GM18519 (cell line): ENCODE measurements at regions not wholly inside any gene's neighbourhood (a gene's known extent, or its start where the extent isn't known, plus 50 kb on each side); places are given as distances from the start of the nearest gene placed in this dataset.

Experiments
- ATAC-seq: cut with Tn5 transposase; IDR thresholded peaks from one replicate; pipeline ENCODE4 v1.9.1; 2021; ENCODE audit warnings: mild to moderate bottlenecking, moderate library complexity; ENCODE audit not compliant: unreplicated experiment, low FRiP score

DNA sequence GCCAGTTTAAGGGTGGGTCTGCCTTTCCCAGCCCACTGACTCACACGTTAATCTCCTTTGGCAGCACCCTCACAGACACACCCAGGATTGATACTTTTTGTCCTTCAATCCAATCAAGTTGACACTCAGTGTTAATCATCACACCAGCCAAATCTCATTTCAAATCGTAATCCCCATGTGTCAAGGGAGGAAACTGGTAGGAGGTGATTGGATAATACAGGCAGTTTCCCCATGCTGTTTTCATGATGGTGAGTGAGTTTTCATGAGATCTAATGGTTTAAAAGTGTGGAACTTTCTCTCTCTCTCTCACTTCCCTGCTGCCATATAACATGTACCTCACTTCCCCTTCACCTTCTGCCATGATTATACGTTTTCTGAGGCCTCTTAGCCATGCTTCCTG, 647.2 kb upstream of the FRG1 start:
- no peak for ATAC-seq

DNA sequence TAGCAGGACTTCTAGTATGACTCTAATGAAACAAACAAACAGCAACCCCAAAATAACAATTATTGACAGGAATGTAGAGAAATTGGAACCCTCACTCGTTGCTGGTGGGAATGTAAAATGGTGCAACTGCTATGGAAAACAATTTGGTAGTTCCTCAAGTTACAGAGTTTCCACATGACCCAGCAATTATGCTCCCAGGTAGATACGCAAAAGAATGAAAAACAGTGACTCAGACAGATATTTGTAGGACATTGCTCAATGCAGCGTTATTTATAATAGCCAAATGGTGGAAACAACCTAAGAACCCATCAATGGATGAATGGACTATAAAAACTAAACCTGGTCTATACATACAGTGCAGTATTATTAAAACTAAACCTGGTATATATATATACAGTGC, 646.1 kb upstream of the FRG1 start:
- ATAC-seq, result no peak

DNA sequence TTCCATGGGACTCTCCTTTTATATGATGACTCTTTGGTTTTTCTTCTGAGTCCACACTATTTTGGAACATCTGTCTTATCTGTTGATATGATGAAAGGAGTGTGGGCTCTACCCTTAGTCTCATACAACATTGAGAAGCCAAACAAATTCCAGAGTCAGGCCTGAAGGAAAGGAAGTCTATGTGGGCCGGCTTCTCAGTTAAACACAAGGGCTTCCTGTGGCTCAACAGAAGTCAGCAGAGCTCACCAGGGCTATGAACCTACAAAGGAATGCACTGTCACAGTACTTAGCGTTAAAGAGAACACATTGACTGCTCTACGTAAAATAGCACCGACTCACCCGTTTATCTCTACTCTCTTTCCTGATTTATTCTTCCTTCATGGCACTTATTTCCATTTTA, 641.0 kb upstream of the FRG1 start:
- ATAC-seq, result no peak

DNA sequence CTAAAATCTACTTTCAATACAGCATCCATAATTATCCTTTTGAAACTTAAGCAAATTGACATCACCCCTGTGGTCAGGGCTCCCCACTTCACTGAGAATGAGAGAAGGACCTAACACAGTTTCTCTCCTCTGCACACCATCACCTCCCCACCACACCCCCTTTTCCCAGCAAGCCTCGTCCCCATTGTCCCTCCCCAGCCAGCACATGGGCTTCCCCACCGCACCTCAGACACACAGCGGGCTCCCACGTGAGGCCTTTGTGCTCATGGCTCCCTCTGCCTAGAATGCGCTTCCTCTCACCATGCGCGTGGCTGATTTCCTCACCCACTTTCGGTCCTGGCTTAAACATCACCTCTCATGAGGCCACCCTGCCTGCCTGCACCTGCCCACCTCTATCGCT, 639.0 kb upstream of the FRG1 start:
- ATAC-seq, result no peak

DNA sequence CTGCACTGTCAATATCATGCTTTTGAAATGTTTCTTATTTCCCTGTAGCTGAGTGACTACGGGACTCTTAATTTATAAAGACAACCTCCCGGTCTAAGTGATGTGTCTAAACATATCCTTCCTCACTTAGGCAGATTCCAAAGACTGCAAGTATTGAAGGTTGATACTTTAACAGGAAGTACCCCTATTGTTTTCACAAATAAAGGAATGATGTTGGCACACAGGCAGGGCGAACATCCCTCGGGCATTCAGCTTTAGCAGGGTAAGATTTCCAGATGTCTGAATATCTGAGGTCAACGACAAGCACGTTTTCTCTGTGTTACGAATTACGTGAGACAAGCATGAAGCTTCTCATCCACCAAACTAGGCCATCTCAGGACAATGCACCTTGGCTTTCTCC, 638.0 kb upstream of the FRG1 start:
- no peak for ATAC-seq

DNA sequence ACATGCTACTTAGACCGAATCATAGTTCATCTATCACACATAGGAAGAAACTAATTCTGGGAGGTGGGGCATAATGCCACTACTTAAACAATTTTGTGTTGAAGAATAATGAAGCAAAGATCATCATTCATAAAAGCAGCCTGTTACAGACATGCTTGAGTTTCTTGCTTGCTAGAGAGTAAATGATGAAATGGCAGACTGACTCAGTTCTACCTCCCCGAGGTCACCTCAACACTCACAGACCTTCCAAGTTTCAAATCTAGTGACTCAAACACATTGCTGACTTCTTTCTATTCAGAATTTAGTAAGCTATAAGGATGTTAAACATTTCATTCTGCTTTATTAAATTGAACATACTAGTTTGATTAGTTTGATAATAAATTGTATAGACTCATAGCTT, 636.5 kb upstream of the FRG1 start:
- no peak for ATAC-seq

DNA sequence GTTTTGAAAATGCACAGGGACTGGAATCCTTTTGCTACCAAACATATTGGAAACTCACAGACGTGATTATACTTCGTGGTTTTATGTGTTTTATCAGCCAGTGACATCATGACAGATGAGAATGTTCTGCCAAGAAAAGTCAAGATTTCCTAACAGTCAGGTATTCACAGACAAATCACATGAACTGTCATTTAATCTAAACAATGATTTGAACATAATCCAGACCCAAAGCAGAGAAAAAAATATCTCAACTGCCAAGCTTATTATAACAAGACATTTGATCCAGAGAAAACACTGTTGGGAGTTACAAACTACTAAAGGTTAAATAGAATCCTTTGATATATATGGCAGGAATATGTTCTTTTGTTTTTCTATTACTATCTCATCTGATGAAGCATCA, 635.9 kb upstream of the FRG1 start:
- ATAC-seq, result no peak

DNA sequence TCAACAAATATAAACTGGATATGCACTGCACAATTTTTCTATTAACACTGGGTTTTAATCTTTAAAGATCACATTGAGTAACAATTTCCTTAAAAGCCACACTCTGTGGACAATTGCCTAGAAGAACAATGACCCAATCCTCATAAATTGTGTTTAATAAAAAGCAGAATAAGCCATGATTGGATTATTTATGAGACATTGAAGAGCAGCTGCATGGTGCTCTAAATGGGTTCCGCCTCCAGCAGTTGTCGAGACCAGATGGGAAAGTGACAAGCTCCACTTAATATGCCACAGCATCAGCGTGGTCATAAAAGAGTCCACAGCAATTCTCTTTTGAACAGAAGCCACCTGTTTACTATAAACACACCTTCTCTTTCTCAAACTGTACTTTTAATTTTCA, 635.2 kb upstream of the FRG1 start:
- no peak for ATAC-seq

DNA sequence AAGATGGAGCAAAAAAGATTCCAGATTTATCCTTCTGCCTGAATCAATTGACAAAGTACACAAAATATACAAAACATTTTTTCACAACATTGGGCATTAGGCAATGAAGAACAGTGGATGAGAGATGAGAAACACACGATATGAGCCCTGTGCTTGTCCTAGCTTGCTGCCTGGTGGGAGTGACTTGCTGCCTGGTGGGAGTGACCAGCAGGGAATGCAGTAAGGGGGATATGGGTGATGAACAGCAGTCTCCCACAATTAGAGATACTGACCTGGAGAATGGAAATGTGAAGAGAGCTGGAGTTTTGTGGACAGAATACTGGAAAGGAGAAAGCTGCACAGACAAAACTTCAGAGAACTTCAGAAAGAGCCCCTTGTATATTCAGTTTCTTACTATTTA, 629.4 kb upstream of the FRG1 start:
- no peak for ATAC-seq

DNA sequence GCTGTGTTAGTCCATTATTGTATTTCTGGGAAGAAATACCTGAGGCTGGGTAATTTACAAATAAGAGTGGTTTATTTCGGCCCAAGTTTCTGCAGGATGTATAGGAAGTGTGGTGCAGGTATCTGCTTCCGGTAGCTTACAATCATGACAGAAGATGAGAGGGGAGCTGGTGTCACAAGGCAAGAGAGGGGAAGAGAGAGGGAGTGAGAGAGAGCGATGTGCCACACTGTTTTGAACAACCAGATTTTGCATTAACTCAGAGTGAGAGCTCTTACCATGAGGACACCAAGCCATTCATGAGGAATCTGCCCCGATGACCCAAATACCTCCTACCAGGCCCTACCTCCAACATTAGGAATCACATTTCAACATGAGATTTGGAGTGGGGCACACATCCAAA, 627.6 kb upstream of the FRG1 start:
- ATAC-seq, result no peak

DNA sequence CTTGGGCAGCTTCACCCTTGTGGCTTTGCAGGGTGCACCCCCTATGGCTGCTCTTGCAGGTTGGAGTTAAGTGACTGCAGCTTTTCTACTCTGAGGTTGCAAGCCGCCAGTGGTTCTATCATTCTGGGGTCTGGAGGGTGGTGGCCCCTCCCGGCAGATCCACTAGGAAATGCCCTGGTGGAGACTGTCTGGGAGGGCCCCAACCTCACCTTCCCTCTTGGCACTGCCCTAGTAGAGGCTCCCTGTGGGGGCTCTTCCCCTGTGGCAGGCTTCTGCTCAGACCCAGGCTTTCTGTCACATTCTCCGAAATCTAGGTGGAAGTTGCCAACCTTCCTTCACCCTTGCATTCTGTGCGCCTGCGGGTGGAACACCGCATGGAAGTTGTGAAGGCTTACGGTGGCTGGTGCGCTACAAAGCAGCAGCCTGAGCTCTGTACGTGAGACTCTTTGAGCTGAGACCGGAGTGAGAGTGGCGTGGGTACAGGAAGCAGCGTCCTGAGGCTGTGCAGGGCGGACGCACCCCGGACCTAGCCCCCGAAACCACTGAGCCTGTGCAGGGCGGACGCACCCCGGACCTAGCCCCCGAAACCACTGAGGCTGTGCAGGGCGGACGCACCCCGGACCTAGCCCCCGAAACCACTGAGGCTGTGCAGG, 626.7 kb upstream of the FRG1 start:
- no peak for ATAC-seq

DNA sequence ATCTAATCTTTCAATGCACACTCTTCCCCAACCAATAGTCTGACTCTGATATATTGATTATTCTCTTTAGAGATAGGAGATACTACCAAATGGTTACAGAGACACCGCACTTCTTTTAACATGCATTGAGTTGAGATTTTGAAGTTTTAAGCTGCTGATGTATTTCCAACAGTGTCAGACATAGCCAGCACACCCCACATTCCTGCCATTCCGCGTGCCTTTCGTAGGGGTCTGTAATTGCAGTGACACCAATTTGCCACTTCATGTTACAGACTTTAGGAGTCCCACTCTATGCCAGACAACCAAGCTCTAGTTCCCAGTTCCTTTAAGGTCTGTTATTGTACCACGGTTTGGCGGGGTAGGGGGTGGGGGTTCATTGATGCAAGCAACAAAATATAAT, 618.2 kb upstream of the FRG1 start:
- no peak for ATAC-seq

DNA sequence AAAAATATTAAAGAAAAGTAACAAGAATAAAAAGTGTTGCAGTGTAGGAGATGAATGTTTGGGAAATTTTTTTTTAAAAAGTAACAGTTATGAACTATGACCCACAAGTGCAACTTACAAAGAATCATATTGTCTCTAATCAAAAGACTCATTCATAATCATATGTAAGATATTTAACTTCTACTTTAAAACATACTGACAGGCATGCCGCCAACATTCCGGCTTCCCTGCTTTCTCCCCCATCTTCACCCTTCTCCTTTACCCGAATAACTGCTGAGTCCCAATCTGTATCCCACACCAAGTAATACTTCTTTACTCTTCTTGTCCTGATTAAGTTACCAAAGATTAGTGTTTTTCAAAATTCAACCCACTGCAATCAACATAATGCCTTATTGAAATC, 598.8 kb upstream of the FRG1 start:
- ATAC-seq, result no peak

DNA sequence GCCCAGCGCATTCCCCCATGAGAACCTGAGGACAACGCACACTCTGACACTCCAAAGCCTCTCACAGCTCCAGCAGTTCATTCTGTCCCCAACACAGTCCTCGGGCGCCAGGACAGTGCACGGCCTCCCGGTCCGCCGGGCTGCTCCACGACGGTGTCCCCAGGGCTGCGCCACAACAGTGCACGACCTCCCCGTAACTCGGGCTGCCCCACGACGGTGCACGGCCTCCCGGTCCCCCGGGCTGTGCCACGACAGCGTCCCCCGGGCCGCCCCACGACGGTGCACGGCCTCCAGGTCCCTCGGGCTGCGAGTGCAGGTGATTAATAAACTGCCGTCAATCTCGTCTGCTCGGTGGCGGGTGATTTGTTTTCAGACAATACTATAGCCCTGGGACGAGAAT, 585.1 kb upstream of the FRG1 start:
- ATAC-seq, result no peak

DNA sequence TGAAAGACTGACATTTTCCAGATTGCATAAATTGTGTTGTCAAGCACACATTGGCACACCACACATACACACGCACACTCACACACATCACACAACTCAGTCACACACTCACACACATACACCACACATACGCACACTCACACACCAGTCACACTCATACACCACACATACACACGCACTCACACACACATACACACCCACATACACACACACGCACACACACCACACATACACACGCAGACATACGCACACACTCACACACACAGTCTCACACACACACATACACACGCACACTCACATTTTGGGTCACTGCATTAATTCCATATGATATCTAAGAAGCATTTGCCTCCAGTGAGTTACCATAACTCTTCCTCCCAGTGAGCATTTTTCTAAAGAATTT, 578.3 kb upstream of the FRG1 start:
- ATAC-seq, result no peak

DNA sequence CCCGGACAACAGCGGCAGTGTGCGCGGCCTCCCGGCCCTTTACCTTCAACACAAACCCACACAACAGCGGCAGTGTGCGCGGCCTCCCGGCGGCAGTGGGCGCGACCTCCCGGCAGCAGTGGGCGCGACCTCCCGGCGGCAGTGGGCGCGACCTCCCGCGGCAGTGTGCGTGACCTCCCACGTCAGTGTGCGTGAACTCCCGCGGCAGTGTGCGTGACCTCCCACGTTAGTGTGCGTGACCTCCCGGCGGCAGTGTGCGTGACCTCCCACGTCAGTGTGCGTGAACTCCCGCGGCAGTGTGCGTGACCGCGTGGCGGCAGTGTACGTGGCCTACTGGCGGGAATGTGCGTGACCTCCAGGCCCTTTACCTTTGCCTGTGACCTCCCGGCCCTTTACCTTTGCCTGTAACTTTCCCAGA, 576.6 kb upstream of the FRG1 start:
- no peak for ATAC-seq

DNA sequence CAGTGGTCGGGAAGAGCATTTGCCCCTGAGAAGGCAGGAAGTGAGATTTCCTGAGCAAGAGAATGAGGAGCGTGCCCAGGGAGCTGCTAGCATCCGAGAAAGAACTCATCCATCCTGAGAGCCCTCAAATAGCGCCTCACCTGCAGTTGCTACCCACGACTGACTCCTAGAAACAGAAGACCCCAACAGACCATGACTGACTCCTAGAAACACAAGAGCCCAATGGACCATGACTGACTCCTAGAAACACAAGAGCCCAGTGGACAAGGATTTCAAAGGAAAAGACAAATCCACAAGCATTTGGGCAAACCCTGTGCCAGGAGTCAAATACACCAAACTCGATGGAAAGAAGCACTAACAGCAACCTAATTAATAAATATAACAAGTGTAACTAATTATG, 575.2 kb upstream of the FRG1 start:
- ATAC-seq, result no peak

DNA sequence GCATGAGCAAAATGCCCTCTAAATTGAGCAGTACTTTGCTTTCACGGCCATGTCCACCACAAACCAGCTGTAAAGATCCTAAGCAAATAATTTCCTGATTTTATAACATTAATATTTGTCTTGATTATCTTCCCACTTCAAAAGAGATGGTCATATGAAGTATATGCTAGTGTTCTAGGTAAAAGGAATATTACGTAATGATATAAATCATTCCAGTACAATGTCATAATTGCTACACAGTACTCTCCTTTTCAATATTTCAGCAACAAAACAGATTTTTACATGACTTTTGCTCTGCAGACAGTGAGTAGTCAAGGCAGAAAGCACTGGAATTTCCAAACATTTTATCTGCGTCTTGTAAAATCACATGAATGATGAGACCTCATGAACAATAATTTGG, 572.8 kb upstream of the FRG1 start:
- no peak for ATAC-seq

DNA sequence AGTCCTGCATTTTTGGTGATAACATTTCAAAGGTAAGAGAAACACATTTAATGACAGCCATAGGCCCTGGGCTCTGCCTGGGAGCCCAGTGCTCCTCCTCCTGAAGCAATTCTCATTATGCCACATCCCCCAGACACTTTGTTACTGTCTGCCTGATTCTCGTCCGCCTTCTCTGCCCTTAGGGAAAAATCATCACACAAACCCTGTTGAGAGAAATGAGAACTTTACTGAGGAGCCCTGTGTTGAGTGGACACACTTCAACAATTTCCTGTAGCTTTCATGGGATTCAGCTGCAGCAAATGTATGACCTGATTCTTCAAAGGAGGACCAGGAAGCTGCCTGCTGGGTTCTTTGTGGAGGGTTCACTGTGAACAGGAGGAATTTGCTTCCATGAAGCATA, 566.5 kb upstream of the FRG1 start:
- ATAC-seq, result no peak

DNA sequence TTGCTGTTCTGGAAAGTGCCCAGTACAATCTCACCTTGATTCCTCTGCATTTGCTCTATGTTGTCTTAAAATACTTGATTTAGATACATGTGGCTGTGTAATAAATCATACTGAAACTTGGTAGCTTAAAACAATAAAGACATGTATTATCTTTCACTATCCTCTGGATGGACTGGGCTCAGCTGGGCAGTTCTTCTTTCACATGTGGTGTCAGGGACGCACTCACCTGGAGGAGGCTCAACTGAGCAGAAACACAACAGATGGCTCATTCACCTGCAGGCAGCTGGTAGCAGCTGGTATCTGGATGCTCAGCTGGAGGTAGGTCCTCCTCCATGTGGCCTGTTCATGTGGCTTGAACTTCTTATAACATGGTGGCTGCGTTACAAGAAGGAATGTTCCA, 563.8 kb upstream of the FRG1 start:
- ATAC-seq, result no peak

DNA sequence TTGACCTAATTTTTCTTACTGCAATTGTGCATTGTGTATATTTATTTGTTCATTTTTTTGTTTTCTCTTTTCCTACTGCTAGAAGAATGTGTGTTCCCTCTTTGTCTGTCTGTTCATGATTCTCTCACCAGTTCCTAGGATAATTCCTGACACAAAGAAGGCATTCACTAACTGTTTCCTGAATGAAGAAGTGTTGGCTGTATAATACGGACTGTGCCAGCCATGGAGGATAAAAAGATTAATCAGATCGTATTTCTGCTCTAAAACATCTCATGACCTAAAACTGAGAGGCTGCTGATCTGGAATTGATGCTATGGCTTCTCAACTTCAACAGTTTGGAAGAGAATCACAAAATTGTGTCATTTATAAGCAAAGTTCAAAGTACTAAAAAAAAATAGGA, 563.1 kb upstream of the FRG1 start:
- no peak for ATAC-seq

DNA sequence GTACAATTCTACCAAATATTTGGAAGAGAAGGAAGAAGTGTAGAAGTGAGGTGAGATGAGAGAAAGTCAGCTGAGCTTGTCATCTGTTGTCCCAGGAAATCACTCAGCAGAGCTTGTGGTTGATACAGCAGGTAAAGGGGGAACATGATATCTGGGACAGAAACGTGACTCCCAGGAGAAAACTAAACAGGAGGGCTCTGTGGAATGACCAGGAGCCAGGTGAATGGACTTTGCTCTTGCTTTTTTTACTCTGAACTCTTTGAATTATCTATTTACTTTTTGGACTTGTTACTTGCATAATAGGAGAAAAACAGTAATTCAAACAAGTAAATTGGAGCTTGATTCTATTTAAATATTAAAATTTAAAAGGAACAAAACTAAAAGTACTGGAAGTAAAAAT, 555.6 kb upstream of the FRG1 start:
- ATAC-seq, result no peak

DNA sequence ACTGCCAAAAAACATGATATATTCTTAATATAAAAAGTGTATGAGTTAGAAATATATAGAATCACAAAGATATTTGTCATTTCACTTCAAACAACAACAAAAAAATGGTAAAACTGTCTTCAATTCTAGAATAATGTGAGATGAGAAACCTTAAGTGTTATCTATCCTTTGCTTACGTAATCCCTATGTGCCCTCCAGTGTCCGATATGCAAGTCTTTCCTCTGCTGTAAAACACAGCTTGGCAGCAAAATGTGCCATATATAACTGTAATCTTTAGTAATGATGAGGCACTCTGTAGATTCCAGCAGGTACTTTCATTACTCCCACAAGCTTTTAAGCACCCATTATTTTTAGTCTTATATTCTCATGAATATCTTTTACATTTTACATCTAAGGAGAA, 555.1 kb upstream of the FRG1 start:
- ATAC-seq, result no peak
